K562 (cell line): ENCODE measurements at regions not wholly inside any gene's neighbourhood (a gene's known extent, or its start where the extent isn't known, plus 50 kb on each side); places are given as distances from the start of the nearest gene placed in this dataset.

Source experiments
- ATAC-seq: fragments of 200-7000 bp; cut with Tn5 transposase; 3 replicates; pipeline ENCODE4 v1.9.1; 2020; ENCODE audit warnings: moderate library complexity
- BruUV-seq: library from RNA; stranded (reverse); fragments of 400-500 nt; replicated peaks from 2 replicates; lab custom pipeline; 2021; lab: Mats Ljungman, UMichigan
- CTCF ChIA-PET: fragments of 300-600 bp; formaldehyde crosslinking; extraction: SDS; loops from one replicate; lab custom pipeline; 2021; ENCODE audit warnings: low intra/inter-chr PET ratio; lab: Yijun Ruan, JAX
- POLR2A ChIA-PET: fragments of 300-600, 350-650 bp; sonication (Branson Sonifier 250); formaldehyde crosslinking; extraction: SDS; loops from one replicate; lab custom pipeline; 2021; ENCODE audit warnings: antibody characterized with exemption, inconsistent platforms; lab: Yijun Ruan, JAX
- DNase-seq, 4 experiments: peaks; one replicate each; pipeline versions ENCODE4 v3.0.0 to v3.0.0-alpha.2; 2011 to 2018; ENCODE audit warnings: low spot score in 3 of 4, mixed read lengths in 3 of 4; ENCODE audit errors: extremely low read depth in 1 of 4
- FAIRE-seq: peaks from 2 replicates; lab custom pipeline; 2011; peaks lifted over from hg19 to GRCh38; lab: Jason Lieb, UNC
- H2AFZ ChIP-seq: 2 replicates; pipeline ENCODE4 v1.6.0; 2011; ENCODE audit warnings: low read depth, low read length, control low read depth, inconsistent platforms
- H3K27ac ChIP-seq: fragments of 200-600 bp; 3 replicates; pipeline ENCODE4 v1.8.0; 2011; ENCODE audit warnings: low read depth, mild to moderate bottlenecking, control low read depth, inconsistent platforms, low read length, moderate library complexity, mixed read lengths; ENCODE audit errors: extremely low read depth
- H3K27me3 ChIP-seq, 2 experiments: fragments of 300-600 bp in 1 of 2; 2 replicates in 1 of 2; 3 replicates in 1 of 2; pipeline versions ENCODE4 v1.6.0 to v1.8.0; 2011; ENCODE audit warnings: inconsistent platforms in 2 of 2, low read length in 2 of 2, mild to moderate bottlenecking in 1 of 2, mixed read lengths in 1 of 2, moderate library complexity in 1 of 2; ENCODE audit not compliant: control insufficient read depth in 2 of 2, insufficient read depth in 2 of 2
- H3K36me3 ChIP-seq: fragments of 300-600 bp; 3 replicates; pipeline ENCODE4 v1.8.0; 2011; ENCODE audit warnings: mild to moderate bottlenecking, low read length, inconsistent platforms; ENCODE audit not compliant: control insufficient read depth, insufficient read depth
- H3K4me1 ChIP-seq, 2 experiments: fragments of 200-600 bp in 1 of 2; replicated peaks in 1 of 2; 2 replicates in 1 of 2; 3 replicates in 1 of 2; pipeline versions ENCODE4 v1.5.1 to v1.8.0; 2011; ENCODE audit warnings: inconsistent platforms in 2 of 2, low read length in 2 of 2, mild to moderate bottlenecking in 1 of 2, mixed read lengths in 1 of 2, moderate library complexity in 1 of 2; ENCODE audit not compliant: control insufficient read depth in 2 of 2, insufficient read depth in 2 of 2
- H3K4me2 ChIP-seq: 2 replicates; pipeline ENCODE4 v1.6.1; 2011; ENCODE audit warnings: low read length, control low read depth, inconsistent platforms, mixed read lengths; ENCODE audit not compliant: insufficient read depth
- H3K4me3 ChIP-seq: fragments of 200-600 bp; sonication (generic), shearing (Covaris generic); 2 replicates; pipeline ENCODE4 v1.5.1; 2016; ENCODE audit warnings: control low read depth, inconsistent platforms
- H3K79me2 ChIP-seq: fragments of 200-600 bp; 3 replicates; pipeline ENCODE4 v1.8.0; 2011; ENCODE audit warnings: low read length, inconsistent platforms; ENCODE audit not compliant: control insufficient read depth, insufficient read depth
- H3K9ac ChIP-seq, 2 experiments: 2 replicates each; pipeline versions ENCODE4 v1.6.0 to v1.6.1; 2011; ENCODE audit warnings: low read depth in 2 of 2, low read length in 2 of 2, control low read depth in 1 of 2, inconsistent platforms in 1 of 2, mild to moderate bottlenecking in 1 of 2, mixed read lengths in 1 of 2; ENCODE audit not compliant: insufficient read depth in 1 of 2
- H3K9me1 ChIP-seq: one replicate; pipeline ENCODE4 v1.6.0; 2011; ENCODE audit warnings: inconsistent platforms, mild to moderate bottlenecking, low read length, moderate library complexity; ENCODE audit not compliant: control insufficient read depth, insufficient read depth
- H3K9me3 ChIP-seq: replicated peaks from 2 replicates; pipeline ENCODE4 v1.5.1; 2011; ENCODE audit warnings: low read depth, low read length, inconsistent platforms; ENCODE audit not compliant: control insufficient read depth, insufficient read depth
- H4K20me1 ChIP-seq: replicated peaks from 2 replicates; pipeline ENCODE4 v1.6.1; 2011; ENCODE audit warnings: low read length, inconsistent platforms, mixed read lengths; ENCODE audit not compliant: control insufficient read depth, insufficient read depth
- HDAC3 ChIP-seq: fragments of 450-650 bp; IDR thresholded peaks from 2 replicates; pipeline ENCODE4 v1.6.1; 2018; ENCODE audit warnings: borderline replicate concordance, mild to moderate bottlenecking, moderate library complexity; ENCODE audit not compliant: partially characterized antibody
- WGBS: fragments of 100-300 bp; shearing (Covaris generic); methylation state at CpG from one replicate; pipeline ENCODE4 v1.1.6; 2016; ENCODE audit warnings: low coverage, mixed read lengths; ENCODE audit not compliant: insufficient coverage; ENCODE audit errors: missing lambda C conversion rate; 5-methylcytosine and 5-hydroxymethylcytosine counted together
- in situ Hi-C: fragments of 300-500 bp; cut with MboI; formaldehyde crosslinking; loops from 4 replicates; pipeline ENCODE4 v1.15.0; 2018; ENCODE audit warnings: inconsistent platforms, mixed read lengths
- intact Hi-C: fragments of 100-400 bp; cut with micrococcal nuclease; formaldehyde crosslinking; loops from 2 replicates; pipeline ENCODE4 v1.14.2; 2022
- TF ChIP-seq, protein P1 (sequence below): fragments of 450-650 bp; conservative IDR thresholded peaks from 2 replicates; pipeline ENCODE4 v1.6.1; 2016; ENCODE audit warnings: missing genetic modification characterization, low read depth, mild to moderate bottlenecking, control low read depth, missing compliant biosample characterization
- TF ChIP-seq, protein P2 (sequence below), 2 experiments: fragments of 450-650 bp in 1 of 2; sonication (generic) in 1 of 2; formaldehyde crosslinking in 1 of 2; IDR thresholded peaks; 2 replicates each; pipeline versions ENCODE4 v1.7.1 to v1.9.0; 2016 to 2022; ENCODE audit warnings: inconsistent platforms in 1 of 2, mild to moderate bottlenecking in 1 of 2, missing genetic modification reagents in 1 of 2
- TF ChIP-seq, protein P3 (sequence below): fragments of 200-800 bp; sonication (Bioruptor generic); IDR thresholded peaks from 2 replicates; pipeline ENCODE4 v1.6.1; 2017; ENCODE audit warnings: missing genetic modification characterization, missing compliant biosample characterization
- TF ChIP-seq, protein P4 (sequence below), 2 experiments: fragments of 450-650 bp in 1 of 2; IDR thresholded peaks; 2 replicates each; pipeline ENCODE4 v1.6.1; 2011 to 2017; ENCODE audit warnings: low read depth in 2 of 2, antibody characterized with exemption in 1 of 2, borderline replicate concordance in 1 of 2, low read length in 1 of 2, mild to moderate bottlenecking in 1 of 2, mixed read lengths in 1 of 2; ENCODE audit not compliant: control insufficient read depth in 1 of 2

DNA sequence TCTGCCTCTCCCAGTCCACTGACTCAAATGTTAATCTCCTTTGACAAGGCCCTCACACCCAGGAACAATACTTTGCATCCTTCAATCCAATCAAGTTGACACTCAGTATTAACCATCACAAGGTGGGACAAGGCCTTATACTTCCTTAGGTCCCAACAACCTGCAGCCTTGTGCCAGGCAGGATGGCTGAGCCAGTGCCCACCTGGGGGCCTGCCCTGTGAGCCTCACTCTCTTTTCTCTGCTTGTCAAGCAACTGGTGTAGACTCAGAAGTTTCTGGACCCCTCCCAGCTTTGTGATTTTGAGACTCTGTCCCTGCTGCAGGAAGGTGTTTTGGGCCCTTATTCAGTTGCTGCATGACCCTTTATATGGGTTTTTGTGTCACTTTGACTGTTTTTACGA lies 310.0 kb upstream of the C1orf174 start:
- ATAC-seq = no peak
- Histone ChIP-seq H3K9ac (no peak overlapping the region), H3K9me1 (no peaks in the 10 kb centered on the region), H3K4me1 (no peaks in the 10 kb centered on the region), H3K9me3 (no peaks in the 10 kb centered on the region), H3K36me3 (no peaks in the 10 kb centered on the region), H3K4me3 (no peak overlapping the region), H3K79me2 (no peaks in the 10 kb centered on the region), H4K20me1 (no peaks in the 10 kb centered on the region; the same call in 1 of the 2 replicates), H3K27me3 (peaks cover 2 to 17% of the 10 kb centered on the region in 2 experiments; a peak in 3 of 5 replicates), H3K4me2 (no peak overlapping the region), H2AFZ (no peak overlapping the region), H3K27ac (no peak overlapping the region)
- 0% methylated on average over 1 of the region's 1 CpG for WGBS
- BruUV-seq = no TSS peak
- intact Hi-C loops (no loop called here), in situ Hi-C loops (no loop called here)
- ChIA-PET CTCF (no interaction called here), POLR2A (no interaction called here)
- DNase-seq = no peak
- no peak for FAIRE-seq
- TF ChIP-seq, protein P1, sequence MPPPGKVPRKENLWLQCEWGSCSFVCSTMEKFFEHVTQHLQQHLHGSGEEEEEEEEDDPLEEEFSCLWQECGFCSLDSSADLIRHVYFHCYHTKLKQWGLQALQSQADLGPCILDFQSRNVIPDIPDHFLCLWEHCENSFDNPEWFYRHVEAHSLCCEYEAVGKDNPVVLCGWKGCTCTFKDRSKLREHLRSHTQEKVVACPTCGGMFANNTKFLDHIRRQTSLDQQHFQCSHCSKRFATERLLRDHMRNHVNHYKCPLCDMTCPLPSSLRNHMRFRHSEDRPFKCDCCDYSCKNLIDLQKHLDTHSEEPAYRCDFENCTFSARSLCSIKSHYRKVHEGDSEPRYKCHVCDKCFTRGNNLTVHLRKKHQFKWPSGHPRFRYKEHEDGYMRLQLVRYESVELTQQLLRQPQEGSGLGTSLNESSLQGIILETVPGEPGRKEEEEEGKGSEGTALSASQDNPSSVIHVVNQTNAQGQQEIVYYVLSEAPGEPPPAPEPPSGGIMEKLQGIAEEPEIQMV (tag) = no peak
- TF ChIP-seq, protein P2, sequence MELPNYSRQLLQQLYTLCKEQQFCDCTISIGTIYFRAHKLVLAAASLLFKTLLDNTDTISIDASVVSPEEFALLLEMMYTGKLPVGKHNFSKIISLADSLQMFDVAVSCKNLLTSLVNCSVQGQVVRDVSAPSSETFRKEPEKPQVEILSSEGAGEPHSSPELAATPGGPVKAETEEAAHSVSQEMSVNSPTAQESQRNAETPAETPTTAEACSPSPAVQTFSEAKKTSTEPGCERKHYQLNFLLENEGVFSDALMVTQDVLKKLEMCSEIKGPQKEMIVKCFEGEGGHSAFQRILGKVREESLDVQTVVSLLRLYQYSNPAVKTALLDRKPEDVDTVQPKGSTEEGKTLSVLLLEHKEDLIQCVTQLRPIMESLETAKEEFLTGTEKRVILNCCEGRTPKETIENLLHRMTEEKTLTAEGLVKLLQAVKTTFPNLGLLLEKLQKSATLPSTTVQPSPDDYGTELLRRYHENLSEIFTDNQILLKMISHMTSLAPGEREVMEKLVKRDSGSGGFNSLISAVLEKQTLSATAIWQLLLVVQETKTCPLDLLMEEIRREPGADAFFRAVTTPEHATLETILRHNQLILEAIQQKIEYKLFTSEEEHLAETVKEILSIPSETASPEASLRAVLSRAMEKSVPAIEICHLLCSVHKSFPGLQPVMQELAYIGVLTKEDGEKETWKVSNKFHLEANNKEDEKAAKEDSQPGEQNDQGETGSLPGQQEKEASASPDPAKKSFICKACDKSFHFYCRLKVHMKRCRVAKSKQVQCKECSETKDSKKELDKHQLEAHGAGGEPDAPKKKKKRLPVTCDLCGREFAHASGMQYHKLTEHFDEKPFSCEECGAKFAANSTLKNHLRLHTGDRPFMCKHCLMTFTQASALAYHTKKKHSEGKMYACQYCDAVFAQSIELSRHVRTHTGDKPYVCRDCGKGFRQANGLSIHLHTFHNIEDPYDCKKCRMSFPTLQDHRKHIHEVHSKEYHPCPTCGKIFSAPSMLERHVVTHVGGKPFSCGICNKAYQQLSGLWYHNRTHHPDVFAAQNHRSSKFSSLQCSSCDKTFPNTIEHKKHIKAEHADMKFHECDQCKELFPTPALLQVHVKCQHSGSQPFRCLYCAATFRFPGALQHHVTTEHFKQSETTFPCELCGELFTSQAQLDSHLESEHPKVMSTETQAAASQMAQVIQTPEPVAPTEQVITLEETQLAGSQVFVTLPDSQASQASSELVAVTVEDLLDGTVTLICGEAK (IDR thresholded peaks at IDR 0.05) = no peak
- TF ChIP-seq, protein P2 (CRISPR knock-in tag; IDR thresholded peaks at IDR 0.05) = no peak
- TF ChIP-seq, protein P3, sequence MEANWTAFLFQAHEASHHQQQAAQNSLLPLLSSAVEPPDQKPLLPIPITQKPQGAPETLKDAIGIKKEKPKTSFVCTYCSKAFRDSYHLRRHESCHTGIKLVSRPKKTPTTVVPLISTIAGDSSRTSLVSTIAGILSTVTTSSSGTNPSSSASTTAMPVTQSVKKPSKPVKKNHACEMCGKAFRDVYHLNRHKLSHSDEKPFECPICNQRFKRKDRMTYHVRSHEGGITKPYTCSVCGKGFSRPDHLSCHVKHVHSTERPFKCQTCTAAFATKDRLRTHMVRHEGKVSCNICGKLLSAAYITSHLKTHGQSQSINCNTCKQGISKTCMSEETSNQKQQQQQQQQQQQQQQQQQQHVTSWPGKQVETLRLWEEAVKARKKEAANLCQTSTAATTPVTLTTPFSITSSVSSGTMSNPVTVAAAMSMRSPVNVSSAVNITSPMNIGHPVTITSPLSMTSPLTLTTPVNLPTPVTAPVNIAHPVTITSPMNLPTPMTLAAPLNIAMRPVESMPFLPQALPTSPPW (CRISPR knock-in tag) = no peak
- TF ChIP-seq, protein P4, sequence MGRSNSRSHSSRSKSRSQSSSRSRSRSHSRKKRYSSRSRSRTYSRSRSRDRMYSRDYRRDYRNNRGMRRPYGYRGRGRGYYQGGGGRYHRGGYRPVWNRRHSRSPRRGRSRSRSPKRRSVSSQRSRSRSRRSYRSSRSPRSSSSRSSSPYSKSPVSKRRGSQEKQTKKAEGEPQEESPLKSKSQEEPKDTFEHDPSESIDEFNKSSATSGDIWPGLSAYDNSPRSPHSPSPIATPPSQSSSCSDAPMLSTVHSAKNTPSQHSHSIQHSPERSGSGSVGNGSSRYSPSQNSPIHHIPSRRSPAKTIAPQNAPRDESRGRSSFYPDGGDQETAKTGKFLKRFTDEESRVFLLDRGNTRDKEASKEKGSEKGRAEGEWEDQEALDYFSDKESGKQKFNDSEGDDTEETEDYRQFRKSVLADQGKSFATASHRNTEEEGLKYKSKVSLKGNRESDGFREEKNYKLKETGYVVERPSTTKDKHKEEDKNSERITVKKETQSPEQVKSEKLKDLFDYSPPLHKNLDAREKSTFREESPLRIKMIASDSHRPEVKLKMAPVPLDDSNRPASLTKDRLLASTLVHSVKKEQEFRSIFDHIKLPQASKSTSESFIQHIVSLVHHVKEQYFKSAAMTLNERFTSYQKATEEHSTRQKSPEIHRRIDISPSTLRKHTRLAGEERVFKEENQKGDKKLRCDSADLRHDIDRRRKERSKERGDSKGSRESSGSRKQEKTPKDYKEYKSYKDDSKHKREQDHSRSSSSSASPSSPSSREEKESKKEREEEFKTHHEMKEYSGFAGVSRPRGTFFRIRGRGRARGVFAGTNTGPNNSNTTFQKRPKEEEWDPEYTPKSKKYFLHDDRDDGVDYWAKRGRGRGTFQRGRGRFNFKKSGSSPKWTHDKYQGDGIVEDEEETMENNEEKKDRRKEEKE (IDR thresholded peaks at IDR 0.05; ENCODE audit: borderline replicate concordance in 1 of 2, control insufficient read depth in 1 of 2, low read depth in 2 of 2, low read length in 1 of 2) = no peak
- TF ChIP-seq HDAC3 = no peak
